GM18907 (cell line): ENCODE measurements at regions not wholly inside any gene's neighbourhood (a gene's known extent, or its start where the extent isn't known, plus 50 kb on each side); places are given as distances from the start of the nearest gene placed in this dataset.

Source experiments
- ATAC-seq: cut with Tn5 transposase; IDR thresholded peaks from one replicate; pipeline ENCODE4 v1.9.1; 2021; ENCODE audit warnings: mild to moderate bottlenecking, moderate library complexity; ENCODE audit not compliant: unreplicated experiment

GRCh38 chr2:222146488-222146887 is 152.3 kb downstream of the PAX3 start:
- ATAC-seq, result no peak

DNA sequence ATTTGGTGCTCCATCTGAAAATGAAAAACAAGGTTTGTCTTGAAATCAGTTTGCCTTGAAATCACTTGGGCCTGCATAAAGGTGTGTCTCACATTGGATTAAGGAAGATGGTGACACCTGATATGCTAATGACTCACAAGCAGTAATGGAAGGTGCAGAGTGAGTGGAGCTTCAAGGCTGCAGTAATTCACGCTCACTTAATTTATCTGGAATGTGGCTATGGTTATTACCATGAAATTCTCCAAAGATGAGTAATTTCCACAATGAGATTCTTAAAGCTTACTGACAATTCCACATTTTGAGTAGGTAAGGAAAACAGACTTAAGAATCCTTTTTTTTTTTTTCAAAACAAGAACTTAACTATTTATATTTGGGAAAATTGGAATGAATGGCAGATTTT is 156.8 kb downstream of the PAX3 start:
- no peak for ATAC-seq

DNA sequence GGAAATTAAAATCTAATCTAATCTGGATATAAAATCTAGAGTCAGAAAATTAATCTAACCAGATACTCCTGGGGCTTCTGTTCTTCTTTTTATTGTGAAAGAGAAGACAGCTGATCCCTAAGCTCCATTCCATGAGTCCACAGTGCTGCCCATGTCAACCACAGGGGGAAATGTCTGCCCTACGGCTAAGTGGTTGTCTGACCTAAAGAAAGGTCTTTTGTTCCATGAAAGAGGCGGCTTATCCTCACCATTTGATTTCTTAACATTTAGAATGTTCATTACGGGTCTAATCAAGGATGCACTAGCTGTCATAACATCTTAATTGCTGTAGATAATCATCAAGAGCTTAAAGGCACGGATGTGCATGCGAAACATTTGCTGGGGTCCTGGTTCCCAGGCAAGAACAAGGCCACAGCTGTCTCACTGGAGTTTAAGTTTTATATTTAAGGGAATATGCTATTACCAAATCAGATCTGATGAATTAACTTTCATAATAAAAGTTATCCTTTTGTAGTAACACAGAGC is 162.6 kb downstream of the PAX3 start:
- no peak for ATAC-seq

- no peak for ATAC-seq
These were observed 164.1 kb downstream of the PAX3 start for GRCh38 chr2:222134654-222135053.

DNA sequence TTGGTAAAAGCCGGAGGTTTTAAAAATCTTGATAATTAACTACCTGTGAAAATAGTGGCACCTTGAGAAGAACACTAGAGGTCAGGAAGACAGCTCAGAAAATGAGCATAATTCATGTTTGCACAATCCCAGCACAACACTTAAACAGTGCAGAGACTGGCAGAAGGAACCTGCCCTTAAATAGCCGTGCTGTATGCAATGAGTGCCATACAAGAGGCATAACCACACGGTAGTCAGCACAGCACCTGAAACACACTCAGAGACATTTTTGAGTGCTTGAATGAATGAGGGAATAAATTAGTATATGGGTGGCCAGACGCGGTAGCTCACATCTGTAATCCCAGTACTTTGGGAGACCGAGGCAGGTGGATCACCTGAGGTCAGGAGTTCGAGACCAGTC is 164.9 kb downstream of the PAX3 start:
- ATAC-seq, result no peak

DNA sequence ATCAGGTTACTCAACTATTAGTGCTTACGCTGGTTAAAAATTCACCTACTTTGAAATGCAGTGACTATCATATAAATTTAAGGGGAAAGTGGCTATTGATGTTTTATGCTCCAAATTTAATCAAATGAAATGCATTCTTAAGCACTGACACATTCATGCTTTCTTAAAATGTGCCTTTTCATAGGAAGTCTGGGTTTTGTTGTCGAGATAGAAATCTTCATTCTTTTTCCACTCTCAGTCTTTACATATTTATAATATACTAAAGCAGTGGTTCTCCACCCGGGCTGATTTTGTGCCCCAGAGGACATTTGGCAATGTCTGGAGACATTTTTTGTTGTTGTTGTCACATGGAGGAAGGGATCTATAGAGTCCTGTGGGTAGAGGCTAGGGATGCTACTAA is 167.9 kb downstream of the PAX3 start:
- ATAC-seq, result no peak

- no peak for ATAC-seq
These were observed 171.1 kb downstream of the PAX3 start for GRCh38 chr2:222127660-222128059.

GRCh38 chr2:222120933-222121332 is 177.9 kb downstream of the PAX3 start:
- no peak for ATAC-seq

DNA sequence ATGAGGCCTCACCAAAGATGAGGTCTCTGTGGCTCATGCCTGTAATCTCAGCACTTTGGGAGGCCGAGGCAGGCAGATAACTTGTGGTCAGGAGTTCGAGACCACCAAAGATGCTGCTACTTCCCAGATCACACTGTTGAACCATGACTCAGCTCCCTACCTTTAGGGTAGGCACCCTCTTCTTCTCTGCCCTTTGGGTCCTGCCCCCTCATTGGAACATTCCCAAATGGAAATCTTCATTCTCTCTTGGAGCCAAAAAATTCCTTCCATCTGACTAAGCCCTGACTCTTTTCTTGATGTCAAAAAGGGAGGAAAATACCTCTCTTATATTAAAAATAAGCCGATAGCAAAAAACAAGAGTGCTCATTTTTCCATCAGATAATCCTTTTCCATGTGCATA is 183.5 kb downstream of the PAX3 start:
- ATAC-seq, result no peak

DNA sequence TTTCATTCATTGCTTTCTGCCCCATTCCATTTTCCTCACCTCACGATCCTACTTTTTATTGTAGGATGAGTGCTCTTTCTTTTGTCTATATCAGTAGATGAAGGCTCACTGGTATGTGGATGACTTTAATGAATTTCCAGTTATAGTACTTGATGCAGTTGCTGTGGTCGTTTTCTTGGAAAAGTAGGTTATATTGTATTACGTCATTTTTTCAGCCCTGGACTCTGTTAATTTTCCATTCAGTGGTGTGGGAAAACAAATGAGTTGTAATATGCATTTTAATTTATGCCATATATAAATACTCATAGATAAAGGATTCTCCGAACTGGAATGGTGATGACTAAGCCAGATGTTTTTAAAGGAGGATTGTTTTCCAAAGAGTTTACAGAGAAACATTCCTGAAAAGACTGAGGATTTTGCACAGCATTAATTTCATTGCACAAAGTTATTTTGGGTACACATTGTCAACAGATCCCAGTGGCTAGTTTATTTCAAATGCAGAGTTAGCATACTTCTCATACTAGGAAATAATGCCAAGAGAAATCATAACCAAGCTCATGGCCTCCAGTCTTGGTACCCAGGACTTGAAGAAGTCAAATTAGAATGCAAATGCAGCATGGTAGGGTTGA is 189.7 kb downstream of the PAX3 start:
- ATAC-seq, result no peak

GRCh38 chr2:222108497-222108896 is 190.3 kb downstream of the PAX3 start:
- ATAC-seq, result no peak

- ATAC-seq, result no peak
These were observed 193.8 kb downstream of the PAX3 start for GRCh38 chr2:222105046-222105445.

GRCh38 chr2:222102575-222103349 is 196.0 kb downstream of the PAX3 start:
- ATAC-seq, result no peak

DNA sequence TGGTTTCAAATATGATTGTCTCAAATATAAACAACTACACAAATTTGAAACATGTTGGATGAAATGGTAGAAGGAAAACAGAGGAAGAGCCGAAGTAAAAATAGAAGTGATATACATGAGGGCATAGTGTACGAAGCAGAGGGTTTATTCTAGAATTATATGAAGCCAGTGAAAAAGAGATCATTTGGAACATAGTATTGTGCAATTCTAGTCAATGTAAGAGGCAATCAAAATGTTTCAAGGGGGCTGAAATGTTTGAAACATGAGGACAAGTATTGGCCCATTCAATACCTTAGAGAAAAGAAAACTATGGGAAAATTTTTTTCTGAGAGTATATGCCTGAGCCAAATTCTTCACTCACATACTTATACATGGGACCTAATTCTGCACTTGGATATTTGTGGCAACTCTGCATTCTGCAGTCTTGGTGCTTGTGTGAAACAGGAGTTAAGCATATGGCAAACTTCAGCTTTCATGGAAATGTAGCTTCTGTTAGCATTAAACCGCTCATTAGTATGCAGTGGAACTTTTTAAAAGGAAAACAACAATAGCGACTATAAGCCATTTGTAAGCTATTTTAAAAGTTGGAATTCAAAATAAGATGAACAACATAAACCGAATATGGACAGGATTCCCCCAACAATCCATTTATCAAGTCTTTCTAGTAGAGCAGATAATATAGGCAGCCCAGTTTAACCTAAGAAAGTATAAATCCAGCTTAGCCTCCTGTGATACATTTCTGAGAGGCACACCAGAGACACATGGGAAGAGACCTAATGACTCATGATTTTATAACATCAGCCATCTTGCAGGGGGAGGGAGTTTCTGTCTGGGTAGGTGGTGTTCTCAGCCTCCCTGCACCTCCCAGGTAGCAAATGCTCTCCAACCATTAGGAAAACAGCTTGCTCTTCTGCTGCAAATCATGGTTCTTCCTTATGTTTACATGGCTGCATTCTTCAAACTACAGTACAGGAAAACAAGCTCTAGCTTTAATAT is 197.8 kb downstream of the PAX3 start:
- ATAC-seq, result no peak

DNA sequence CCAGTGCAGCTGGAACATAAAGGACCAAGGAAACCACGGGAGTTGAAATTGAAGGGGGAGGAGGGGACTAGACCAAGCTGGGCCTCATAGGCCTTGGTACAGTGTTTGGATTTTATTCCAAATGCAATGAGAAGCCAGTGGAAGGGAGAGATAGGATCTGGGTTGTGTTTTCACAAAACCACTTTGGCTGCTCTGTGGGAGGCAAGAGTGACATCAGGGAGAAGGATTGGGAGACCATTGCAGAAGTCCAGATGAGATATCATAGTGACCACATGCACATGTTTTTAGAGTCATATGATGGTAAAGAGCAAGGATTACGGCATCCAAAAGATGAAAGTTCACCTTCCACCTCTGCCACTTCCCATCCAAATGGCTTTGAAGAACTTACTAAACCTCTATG is 210.2 kb downstream of the PAX3 start:
- ATAC-seq, result no peak

GRCh38 chr2:222087998-222088397 is 210.8 kb downstream of the PAX3 start:
- no peak for ATAC-seq

- ATAC-seq, result no peak
These were observed 216.6 kb downstream of the PAX3 start for GRCh38 chr2:222082201-222082600.

DNA sequence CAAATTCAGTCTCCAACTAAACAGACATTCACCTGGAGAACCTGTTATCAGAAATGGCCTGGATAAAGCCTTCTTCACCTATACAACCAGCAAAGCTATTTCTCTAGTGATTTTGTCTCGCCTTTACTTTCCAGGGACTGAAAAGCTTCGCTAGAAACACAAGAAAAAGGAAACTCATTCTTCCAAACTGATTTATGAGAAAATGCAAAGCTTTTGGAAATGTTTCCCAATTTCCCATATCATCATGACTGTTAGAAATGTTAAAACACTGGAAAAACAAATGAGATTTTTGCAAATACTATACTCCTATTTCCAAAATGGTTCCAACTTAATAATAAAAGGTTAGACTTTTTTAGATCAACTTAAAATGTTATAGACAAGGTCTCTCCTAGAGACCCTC is 218.7 kb downstream of the PAX3 start:
- no peak for ATAC-seq

GRCh38 chr2:222076973-222077690 is 221.7 kb downstream of the PAX3 start:
- ATAC-seq, result no peak

DNA sequence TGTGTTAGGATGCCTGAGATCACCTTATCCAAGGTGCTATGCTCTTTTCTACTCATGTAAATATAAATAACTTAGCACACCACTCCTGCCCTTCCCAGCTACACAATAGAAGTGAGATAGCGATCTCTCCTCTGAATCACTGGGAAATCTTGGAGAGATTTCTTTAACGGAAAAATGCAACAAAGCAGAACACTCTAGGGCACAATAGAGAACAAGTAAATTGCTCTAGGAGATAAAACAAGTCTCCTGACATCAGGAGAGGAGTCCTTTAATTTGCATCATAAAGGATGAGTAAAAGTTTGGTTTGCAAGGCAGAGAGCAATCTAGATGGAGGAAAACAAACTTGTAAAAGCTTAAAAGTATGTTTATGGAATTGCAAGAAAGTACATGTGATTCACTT is 224.1 kb downstream of the PAX3 start:
- no peak for ATAC-seq

GRCh38 chr2:222071911-222072310 is 226.9 kb downstream of the PAX3 start:
- no peak for ATAC-seq
